ENCODE measurements at regions not wholly inside any gene's neighbourhood (a gene's known extent, or its start where the extent isn't known, plus 50 kb on each side); places are given as distances from the start of the nearest gene placed in this dataset.

- DNase-seq = no peak
Measured at GRCh38 chrX:124836786-124837185, 482.9 kb upstream of the TEX13C start.

DNA sequence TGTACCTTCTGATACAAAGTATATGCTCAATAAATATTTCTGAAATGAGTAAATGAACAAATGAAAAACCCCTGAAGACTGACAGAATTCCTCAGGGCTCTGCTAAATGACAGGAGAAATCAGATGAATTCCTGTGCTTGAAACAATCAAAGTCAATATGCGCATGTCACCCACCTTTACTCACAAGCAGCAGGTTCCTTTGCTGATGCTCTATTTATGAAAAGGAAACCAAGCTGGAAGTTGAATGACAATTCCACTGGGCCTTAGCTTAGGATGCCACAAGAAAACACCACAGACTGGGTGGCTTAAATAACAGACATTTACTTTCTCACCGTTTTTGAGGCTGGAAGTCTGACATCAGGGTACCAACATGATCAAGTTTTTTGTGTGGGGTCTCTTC is 477.5 kb upstream of the TEX13C start:
- no peak for DNase-seq

- DNase-seq = peak; percentile 18
Measured at GRCh38 chrX:124860736-124861135, 458.9 kb upstream of the TEX13C start.

DNA sequence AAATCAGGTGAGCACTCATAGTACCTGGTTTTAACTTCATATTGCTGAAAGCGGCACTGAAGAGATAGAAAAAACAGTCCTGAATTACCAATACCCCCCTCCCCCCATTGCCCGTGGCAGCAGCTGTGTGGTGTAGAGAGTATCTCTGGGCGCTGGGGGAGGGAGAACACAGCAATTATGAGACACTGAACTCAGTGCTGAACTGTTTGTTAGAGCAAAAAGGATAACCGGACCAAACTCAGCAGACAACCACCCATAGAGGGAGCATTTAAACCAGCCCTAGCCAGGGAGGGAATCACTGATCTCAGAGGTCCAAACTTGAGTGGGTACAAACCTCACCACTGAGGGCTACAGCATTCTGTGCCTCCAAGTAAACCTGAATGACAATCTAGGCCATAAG is 457.4 kb upstream of the TEX13C start:
- no peak for DNase-seq

DNA sequence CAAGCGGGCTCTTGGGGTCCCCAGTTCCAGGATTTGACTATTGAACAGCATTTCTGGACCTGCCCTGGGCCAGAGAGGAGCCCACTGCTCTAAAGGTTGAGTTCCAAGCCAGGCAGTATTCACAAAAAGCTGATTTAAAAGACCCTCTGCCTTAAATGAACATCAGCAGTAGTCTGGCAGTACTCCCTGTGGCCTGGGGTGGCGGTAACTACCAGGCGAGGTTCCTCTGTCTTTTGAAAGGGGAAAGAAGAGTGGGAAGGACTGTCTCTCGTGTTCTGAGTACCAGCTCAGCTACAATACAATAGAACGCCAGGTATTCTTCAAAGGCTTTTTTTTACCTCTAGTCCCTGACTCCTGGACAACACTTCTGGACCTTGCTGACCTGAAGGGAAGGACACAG is 456.4 kb upstream of the TEX13C start:
- DNase-seq = no peak

GRCh38 chrX:124887572-124887971 is 432.1 kb upstream of the TEX13C start:
- no peak for DNase-seq

GRCh38 chrX:124895947-124896346 is 423.7 kb upstream of the TEX13C start:
- no peak for DNase-seq

GRCh38 chrX:124902953-124903352 is 416.7 kb upstream of the TEX13C start:
- DNase-seq = no peak

GRCh38 chrX:124910611-124911010 is 409.1 kb upstream of the TEX13C start:
- DNase-seq = peak; percentile 9

DNA sequence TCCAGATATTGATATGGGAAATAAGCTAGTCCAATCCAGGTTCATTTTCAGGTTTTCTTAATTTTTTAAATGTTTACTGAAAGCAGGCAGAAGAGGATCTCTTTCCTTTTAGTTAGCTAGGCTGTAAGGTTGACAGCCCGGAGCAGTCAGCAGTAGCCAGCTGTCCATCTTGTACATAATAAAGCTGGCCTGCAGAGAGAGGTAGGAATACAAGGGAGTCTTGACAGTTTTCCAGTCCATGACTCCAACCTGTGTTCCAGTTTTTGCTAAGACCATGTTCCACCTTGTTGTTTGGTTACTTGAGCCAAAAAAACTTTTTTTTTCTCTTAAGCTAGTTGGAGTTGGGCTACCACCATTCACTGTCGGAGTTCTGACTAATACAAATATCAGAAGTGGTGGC is 402.7 kb upstream of the TEX13C start:
- no peak for DNase-seq

- no peak for DNase-seq
Measured at GRCh38 chrX:124925681-124926080, 394.0 kb upstream of the TEX13C start.

DNA sequence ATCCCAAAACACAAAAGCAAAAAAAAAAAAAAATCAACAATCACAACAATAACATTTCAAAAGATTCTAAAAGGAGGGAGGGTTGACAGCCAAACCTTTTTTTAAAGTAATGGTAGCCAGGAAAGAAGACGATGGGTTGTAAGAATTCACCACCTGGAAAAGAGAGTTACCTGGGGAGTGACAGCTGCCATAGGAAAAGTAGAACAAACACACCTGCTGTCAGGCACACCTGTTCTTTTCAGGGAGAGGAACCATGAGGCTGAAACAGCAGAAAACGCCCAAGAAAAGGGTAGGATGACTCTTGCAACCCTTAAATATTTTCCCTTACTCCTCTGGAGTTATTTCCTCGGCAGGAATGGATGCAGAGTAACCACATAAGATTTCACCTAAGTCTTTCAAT is 388.4 kb upstream of the TEX13C start:
- no peak for DNase-seq

- no peak for DNase-seq
Measured at GRCh38 chrX:124931958-124932357, 387.7 kb upstream of the TEX13C start.

- DNase-seq = no peak
Measured at GRCh38 chrX:124938715-124939114, 381.0 kb upstream of the TEX13C start.

DNA sequence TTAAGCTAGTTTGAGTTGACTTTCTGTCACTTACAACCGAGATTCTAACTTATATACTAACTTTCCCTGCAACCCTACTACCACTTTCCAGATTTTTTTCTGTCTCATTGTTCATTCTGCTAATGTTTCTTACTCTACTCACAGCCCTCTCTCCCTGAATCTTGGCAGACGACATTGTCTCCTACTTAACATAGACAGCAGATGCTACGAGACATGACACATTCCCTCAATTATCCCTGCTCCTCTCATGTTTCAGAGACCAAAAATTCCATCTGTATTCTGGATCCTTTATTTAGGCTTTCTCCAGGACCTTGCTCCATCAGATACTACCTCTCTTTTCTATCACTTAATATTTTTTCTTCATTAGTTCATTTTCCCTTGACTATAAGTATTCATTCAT is 379.1 kb upstream of the TEX13C start:
- peak; percentile 47 for DNase-seq

GRCh38 chrX:124954402-124954801 is 365.3 kb upstream of the TEX13C start:
- DNase-seq = no peak

DNA sequence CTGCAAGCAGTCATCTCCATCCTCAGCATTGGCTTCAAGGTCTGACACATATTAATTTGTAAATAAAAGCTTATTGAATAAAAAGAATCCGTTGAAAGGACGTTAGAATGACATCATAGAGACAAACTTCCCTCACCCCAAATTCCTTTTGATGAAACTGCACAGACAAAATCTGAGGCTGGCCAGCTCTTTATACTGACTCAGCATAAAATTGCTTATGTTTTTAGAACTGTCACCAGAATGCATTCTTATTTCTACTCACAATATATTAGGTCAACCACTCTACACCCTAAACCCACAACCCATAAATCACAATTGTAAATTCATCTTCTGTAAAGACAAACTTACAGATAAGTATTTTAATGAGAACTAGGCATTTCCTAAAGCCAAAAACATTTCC is 359.2 kb upstream of the TEX13C start:
- no peak for DNase-seq

DNA sequence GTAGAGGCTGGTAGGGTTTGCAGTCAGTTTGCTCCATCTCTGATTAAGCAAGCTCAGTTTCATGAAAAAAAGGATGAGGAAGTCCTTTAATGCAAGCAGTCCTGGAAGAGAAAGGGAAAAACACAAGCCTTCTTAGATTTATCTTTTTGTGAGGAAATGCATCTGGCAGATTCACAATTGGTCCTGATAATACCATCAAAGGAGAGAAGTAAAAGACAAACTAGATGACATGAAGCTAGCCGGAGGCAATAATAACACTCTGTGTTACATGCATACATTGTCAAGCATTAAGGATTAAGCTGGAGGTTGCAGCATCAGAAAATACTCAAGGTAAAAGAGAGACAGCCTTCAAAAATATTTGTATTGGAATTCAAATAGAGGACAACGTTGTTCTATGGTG is 356.0 kb upstream of the TEX13C start, which contains the start of gene TENM1:
Gene TENM1, minus strand, starts transcription at position 101 of the 400 bp plus-strand sequence.
- DNase-seq = no peak

GRCh38 chrX:124975456-124975855 is 344.2 kb upstream of the TEX13C start:
- DNase-seq = no peak

DNA sequence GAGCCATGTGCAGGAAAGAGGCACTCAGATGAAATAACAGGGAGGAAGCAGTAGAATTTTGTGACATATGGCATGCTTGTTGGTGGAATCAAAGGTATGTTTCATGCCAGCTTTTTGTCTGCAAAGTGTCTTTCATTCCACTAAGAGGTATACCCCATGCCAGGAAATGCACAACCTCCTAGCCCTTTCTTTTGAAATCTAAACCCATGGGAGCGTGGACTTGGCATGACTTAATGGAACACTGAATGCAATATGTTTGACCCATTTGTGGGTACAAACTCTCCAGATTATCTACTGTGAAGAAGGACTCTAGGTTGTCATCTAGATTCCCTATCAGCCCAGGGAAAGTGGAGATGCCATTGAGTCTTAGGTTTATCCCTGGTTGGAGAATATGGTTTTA is 338.3 kb upstream of the TEX13C start:
- no peak for DNase-seq

DNA sequence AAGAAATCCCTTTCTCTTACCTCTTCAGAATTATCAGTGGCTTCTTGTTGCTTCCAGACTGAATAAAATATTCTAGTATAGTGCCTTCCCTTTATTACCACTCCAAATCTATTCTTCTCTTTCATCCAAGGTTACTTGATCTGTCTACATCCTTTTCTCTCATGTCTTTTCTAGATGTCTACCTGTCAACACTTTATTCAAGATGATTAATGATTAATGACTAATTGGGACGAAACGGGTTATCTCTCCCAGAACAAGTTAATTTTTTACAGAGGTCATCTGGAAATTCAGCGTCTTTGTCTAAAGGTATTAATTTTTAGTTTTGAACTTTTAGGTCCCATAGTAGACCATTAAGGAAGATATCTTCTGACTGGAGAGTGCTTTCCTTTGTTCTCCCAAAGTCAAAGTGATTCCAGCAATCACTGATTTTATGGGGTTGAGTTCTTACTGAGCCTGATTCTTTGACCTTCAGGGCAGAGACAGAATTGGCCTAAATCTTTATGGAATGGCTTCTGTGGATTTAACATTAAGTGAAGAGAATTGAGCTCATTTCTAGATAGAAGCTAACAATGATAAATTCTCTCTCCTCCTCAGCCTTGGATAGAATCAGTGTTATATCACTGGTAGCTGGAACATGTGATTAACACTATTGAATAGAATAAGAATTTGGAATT is 335.4 kb upstream of the TEX13C start:
- no peak for DNase-seq

DNA sequence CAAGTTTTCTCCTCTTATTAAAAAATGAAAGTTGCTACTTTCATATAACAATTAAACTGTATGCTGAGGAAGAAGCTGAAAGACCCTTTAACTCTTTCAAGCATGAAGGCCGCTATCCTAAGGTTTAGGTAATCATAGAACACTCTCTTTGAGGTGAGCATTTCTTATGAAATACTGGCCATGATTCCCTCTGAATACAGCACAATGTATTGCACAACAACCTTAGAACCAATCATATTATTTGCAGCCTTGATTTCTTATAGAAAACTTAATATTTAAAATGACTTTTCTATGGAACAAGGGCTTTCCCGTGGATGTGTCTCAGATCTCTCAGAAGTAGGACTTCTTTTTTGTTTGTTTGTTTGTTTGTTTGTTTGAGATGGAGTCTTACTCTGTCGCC is 333.4 kb upstream of the TEX13C start:
- DNase-seq = no peak

- no peak for DNase-seq
Measured at GRCh38 chrX:124993735-124994134, 325.9 kb upstream of the TEX13C start.

- DNase-seq = no peak
Measured at GRCh38 chrX:124994404-124994803, 325.3 kb upstream of the TEX13C start.
